ENCODE measurements at regions not wholly inside any gene's neighbourhood (a gene's known extent, or its start where the extent isn't known, plus 50 kb on each side); places are given as distances from the start of the nearest gene placed in this dataset.

- TF ChIP-seq POLR2AphosphoS5 (IDR thresholded peaks at IDR 0.05; ENCODE audit: insufficient read depth in 1 of 2, low read depth in 1 of 2): no peak
- TF ChIP-seq, protein P1, sequence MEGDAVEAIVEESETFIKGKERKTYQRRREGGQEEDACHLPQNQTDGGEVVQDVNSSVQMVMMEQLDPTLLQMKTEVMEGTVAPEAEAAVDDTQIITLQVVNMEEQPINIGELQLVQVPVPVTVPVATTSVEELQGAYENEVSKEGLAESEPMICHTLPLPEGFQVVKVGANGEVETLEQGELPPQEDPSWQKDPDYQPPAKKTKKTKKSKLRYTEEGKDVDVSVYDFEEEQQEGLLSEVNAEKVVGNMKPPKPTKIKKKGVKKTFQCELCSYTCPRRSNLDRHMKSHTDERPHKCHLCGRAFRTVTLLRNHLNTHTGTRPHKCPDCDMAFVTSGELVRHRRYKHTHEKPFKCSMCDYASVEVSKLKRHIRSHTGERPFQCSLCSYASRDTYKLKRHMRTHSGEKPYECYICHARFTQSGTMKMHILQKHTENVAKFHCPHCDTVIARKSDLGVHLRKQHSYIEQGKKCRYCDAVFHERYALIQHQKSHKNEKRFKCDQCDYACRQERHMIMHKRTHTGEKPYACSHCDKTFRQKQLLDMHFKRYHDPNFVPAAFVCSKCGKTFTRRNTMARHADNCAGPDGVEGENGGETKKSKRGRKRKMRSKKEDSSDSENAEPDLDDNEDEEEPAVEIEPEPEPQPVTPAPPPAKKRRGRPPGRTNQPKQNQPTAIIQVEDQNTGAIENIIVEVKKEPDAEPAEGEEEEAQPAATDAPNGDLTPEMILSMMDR (IDR thresholded peaks at IDR 0.05): no peak
Measured at GRCh38 chr13:50168786-50169185, 153.5 kb downstream of the KCNRG start.

All from vagina (tissue), 2 donors.